Testis (tissue), 2 donors: ENCODE measurements at regions not wholly inside any gene's neighbourhood (a gene's known extent, or its start where the extent isn't known, plus 50 kb on each side); places are given as distances from the start of the nearest gene placed in this dataset.

Experiments
- POLR2A ChIP-seq: fragments of 450-650 bp; IDR thresholded peaks from one replicate; pipeline ENCODE4 v1.6.1; 2017; ENCODE audit warnings: antibody characterized with exemption, mild to moderate bottlenecking, moderate library complexity
- TF ChIP-seq, protein P1 (sequence below), 3 experiments: fragments of 450-650 bp in 2 of 3; fragments of 200-600 bp in 1 of 3; sonication (generic) in 1 of 3; IDR thresholded peaks; one replicate each; pipeline ENCODE4 v1.5.1; 2016 to 2019; ENCODE audit warnings: antibody characterized with exemption in 3 of 3, mild to moderate bottlenecking in 2 of 3, moderate library complexity in 1 of 3

DNA sequence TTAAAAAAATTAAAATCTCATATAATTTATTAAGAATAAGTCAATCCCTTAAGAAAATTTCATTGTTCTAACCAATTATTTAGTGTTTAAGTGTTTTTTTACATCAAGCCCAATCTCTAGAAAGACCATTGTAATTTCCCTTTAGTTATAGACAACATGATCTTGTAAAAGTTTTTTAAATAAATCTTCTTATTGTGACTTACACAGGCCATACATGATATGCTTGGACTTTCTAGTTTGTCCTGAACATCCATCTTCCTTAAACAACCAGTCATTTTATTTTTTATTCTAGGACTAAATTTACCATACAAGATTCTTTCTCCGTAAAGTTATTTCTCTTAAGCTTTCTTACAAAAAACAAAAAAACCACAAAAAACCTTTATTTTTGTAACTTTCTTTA, 126.5 kb upstream of the MAST4 start:
- TF ChIP-seq POLR2A, result no peak
- TF ChIP-seq, protein P1, sequence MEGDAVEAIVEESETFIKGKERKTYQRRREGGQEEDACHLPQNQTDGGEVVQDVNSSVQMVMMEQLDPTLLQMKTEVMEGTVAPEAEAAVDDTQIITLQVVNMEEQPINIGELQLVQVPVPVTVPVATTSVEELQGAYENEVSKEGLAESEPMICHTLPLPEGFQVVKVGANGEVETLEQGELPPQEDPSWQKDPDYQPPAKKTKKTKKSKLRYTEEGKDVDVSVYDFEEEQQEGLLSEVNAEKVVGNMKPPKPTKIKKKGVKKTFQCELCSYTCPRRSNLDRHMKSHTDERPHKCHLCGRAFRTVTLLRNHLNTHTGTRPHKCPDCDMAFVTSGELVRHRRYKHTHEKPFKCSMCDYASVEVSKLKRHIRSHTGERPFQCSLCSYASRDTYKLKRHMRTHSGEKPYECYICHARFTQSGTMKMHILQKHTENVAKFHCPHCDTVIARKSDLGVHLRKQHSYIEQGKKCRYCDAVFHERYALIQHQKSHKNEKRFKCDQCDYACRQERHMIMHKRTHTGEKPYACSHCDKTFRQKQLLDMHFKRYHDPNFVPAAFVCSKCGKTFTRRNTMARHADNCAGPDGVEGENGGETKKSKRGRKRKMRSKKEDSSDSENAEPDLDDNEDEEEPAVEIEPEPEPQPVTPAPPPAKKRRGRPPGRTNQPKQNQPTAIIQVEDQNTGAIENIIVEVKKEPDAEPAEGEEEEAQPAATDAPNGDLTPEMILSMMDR (IDR thresholded peaks at IDR 0.05), result no peak
